Activated naive CD8-positive, alpha-beta T cell (primary cell): ENCODE measurements at regions not wholly inside any gene's neighbourhood (a gene's known extent, or its start where the extent isn't known, plus 50 kb on each side); places are given as distances from the start of the nearest gene placed in this dataset.

Experiments used
- H3K27ac Mint-ChIP-seq: one replicate; pipeline ENCODE4 v1.8.0; 2021; ENCODE audit warnings: mixed read lengths
- H3K27me3 Mint-ChIP-seq: one replicate; pipeline ENCODE4 v1.8.0; 2021; ENCODE audit warnings: mixed read lengths
- H3K36me3 Mint-ChIP-seq: one replicate; pipeline ENCODE4 v1.8.0; 2021; ENCODE audit warnings: mixed read lengths
- H3K4me1 Mint-ChIP-seq: one replicate; pipeline ENCODE4 v1.8.0; 2021; ENCODE audit warnings: low read depth, mixed read lengths
- H3K4me3 Mint-ChIP-seq: one replicate; pipeline ENCODE4 v1.8.0; 2021; ENCODE audit warnings: mild to moderate bottlenecking, mixed read lengths
- H3K9me3 Mint-ChIP-seq: one replicate; pipeline ENCODE4 v1.8.0; 2021; ENCODE audit warnings: low read depth, mixed read lengths

DNA sequence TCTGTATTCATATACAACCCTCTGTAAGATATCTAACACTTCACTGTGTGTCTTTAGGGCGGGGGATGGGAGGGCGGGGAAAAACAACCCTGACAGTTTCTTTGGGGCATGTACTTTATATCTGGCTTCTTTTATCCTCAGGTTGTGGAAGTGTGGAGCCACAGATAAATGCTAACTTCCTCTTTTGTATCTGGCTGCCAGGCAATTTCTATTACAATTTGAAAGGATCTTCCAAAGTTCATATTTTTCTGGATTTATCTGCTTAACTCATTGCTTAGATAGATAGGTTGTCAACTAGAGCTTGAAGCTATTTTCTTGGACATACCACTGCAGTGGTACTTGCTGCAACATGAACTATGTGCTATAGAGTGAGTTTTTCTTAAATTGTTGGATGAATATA is 393.0 kb downstream of the LMO7 start:
- Mint-ChIP-seq H3K27me3 (peaks cover 9% of the 10 kb centered on the region), H3K27ac (no peak overlapping the region), H3K9me3 (no peaks in the 10 kb centered on the region), H3K4me3 (no peak overlapping the region), H3K36me3 (no peaks in the 10 kb centered on the region), H3K4me1 (no peaks in the 10 kb centered on the region)

DNA sequence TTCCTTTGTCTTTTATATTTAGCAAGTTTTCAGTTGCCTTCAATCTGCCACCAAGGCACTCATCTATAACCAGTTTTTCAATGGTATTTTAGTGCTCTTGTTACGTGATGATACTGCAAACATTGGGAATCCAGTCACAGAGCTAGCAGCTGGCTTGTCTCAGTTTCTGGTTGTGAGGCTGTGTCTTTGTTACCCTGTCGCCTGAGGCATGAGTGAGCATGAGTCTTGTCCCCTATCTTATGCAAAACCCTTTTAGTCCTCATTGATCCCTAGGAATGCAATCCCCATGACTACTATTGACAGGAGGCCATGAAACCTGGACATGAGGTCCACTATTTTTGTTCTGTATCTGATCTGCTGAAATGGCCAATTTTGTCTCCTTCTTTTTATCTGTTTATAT is 391.0 kb downstream of the LMO7 start:
- H3K4me3 Mint-ChIP-seq, result no peak overlapping the region
- no peaks in the 10 kb centered on the region for H3K4me1 Mint-ChIP-seq
- H3K27ac Mint-ChIP-seq, result no peak overlapping the region
- H3K36me3 Mint-ChIP-seq, result no peaks in the 10 kb centered on the region
- H3K9me3 Mint-ChIP-seq, result no peaks in the 10 kb centered on the region
- H3K27me3 Mint-ChIP-seq, result peaks cover 10% of the 10 kb centered on the region

DNA sequence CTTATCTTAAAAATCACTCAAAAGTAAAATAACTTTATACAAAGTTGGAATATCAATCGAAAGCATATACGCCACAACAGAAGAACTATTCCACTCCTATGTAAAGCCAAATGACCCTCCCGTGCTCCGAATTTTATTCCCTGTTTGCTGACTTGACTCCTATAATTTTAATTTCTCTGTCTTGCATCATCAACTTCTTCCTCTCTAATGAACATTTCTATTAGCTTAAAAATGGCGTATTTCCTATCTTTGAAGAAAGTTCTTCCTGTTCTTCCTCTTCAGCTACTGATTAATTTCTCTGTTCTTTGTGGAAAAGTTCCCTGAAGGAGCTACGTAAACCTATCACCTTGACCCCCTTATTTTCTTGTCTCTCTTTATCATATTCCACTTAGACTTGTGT is 389.3 kb downstream of the LMO7 start:
- Mint-ChIP-seq H3K4me1 (no peaks in the 10 kb centered on the region), H3K4me3 (no peak overlapping the region), H3K27ac (no peak overlapping the region), H3K27me3 (peaks cover 7% of the 10 kb centered on the region), H3K36me3 (no peaks in the 10 kb centered on the region), H3K9me3 (no peaks in the 10 kb centered on the region)

DNA sequence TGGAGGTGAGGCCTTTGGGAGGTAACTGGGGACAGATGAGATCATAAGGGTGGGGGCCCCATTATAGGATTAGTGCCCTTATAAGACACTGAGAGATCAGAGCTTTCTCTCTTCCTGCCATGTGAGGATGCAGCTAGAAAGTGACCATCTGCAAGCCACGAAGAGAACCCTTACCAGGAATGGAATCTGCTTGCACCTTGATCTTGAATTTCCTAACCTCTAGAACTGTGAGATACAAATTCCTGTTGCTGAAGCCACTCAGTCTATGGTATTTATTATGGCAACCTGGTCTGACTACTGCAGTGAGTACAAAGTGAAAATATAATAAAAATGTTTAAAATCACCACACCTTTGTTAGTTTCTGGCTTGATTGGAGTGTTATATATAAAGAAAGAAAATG is 388.0 kb downstream of the LMO7 start:
- Mint-ChIP-seq H3K9me3 (no peaks in the 10 kb centered on the region), H3K36me3 (no peaks in the 10 kb centered on the region), H3K4me1 (no peaks in the 10 kb centered on the region), H3K27ac (no peak overlapping the region), H3K4me3 (no peak overlapping the region), H3K27me3 (peaks cover 7% of the 10 kb centered on the region)

DNA sequence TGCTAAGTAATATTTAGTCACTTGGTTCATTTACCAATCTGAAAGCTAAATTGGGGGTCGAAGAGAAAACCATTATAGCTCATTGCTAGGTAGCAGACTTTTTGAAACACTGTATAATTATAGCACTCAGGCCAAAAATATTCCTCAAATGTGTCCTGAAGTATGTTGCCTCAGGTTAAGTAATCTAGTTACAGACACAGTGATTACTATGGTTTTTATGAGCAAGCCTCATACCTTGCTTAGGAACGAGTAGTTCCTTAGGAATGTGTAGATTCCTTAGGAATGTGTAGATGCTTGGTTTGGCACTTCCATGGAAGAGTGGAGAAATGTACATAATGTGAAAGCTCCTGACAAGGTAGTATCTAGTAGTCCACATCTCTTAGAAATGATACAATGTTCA is 387.5 kb downstream of the LMO7 start:
- H3K36me3 Mint-ChIP-seq, result no peaks in the 10 kb centered on the region
- H3K27ac Mint-ChIP-seq, result no peak overlapping the region
- H3K4me1 Mint-ChIP-seq, result no peaks in the 10 kb centered on the region
- H3K9me3 Mint-ChIP-seq, result no peaks in the 10 kb centered on the region
- peaks cover 7% of the 10 kb centered on the region for H3K27me3 Mint-ChIP-seq
- H3K4me3 Mint-ChIP-seq, result no peak overlapping the region

DNA sequence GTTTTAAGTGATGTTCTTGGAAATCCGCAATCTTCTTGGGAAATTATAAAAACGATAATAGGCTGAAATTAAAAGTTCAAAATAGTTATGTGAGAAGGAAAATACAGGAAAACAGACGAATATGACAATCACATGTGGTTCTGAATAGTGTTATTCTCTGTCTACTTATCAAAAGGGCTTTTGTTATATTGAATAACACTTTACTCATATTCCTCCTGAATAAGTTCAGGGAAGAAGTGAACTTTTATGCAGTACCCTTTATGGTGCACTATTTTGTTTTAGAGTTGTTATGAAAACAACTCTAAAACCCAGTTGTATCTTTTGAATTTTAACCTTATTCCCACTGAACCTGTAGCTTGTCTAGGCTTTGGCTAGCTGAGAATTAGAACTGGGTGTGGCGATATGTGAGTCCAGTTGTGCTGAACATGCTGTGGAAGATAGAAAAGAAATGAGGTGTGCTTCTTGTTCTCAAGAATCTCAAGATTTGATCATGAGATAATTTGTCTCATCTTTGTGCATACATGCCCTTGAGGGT is 384.4 kb downstream of the LMO7 start:
- H3K4me1 Mint-ChIP-seq, result no peaks in the 10 kb centered on the region
- H3K9me3 Mint-ChIP-seq, result no peaks in the 10 kb centered on the region
- H3K4me3 Mint-ChIP-seq, result no peak overlapping the region
- no peak overlapping the region for H3K27ac Mint-ChIP-seq
- peaks cover 4% of the 10 kb centered on the region for H3K27me3 Mint-ChIP-seq
- H3K36me3 Mint-ChIP-seq, result no peaks in the 10 kb centered on the region

DNA sequence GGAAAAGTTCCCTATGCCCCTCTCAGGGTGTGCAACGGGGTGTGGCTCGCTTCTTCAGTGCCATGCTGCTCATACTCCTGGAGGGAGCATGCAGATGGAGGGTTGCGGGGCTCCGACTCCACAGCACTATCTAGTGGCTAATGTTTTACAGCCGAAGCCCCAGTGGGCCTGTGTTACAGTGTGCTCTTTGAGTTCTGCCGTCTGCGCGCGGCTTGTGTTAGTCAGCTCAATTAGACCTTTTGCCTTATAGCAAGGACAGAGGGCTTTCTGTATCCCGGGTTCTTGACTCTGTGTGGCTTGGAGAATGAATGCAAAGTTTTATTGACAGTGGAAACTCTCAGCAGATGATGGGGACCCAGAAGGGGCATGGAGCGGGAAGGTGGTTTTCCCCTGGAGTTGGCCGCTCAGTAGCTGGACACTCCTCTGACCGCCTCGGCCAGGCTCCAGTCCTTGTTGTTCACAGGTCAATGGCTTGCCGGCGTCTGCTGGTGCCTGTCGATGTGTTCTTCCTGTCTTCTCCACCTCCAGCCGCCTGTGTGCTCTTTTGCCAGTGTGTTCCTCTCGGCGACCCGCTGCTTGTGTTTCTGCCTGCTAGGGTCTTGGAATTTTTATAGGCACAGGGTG is 383.4 kb downstream of the LMO7 start:
- Mint-ChIP-seq H3K27me3 (peaks cover 3% of the 10 kb centered on the region), H3K4me3 (no peak overlapping the region), H3K27ac (no peak overlapping the region), H3K9me3 (no peaks in the 10 kb centered on the region), H3K36me3 (no peaks in the 10 kb centered on the region), H3K4me1 (no peaks in the 10 kb centered on the region)

DNA sequence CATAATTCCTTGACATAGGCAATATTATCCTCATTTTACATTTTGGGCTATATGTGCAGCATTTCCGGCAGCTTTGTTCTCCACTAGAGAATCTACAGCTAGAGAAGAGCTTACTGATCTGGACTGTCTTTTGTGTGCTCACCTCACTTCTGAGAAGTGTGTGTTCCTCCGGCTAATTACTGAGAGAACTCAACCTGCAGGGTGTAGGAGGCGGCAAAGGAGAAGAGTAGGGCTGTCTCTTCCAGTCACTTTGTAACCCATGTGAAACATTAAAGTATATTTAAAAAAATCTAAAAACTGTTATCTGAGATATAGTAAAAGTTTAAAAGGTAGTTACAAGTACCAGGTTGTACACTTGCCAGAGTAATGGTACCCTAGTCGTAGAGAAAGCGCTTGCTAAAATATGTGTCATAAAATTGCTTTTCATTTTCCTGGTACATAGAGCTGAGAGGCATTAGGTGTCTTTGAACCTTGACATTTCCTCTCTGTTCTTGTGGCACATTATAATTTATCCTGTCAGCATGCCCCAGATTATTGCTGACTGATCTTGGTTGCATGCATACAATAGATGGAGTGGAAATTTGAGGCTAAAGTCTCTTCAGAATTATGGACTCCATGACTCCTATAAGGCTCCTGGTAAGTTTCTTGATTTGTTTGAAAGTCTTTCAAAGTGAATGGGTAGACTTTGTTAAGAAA is 381.9 kb downstream of the LMO7 start:
- Mint-ChIP-seq H3K36me3 (no peaks in the 10 kb centered on the region), H3K4me1 (no peaks in the 10 kb centered on the region), H3K9me3 (no peaks in the 10 kb centered on the region), H3K4me3 (no peak overlapping the region), H3K27ac (no peak overlapping the region), H3K27me3 (no peaks in the 10 kb centered on the region)

DNA sequence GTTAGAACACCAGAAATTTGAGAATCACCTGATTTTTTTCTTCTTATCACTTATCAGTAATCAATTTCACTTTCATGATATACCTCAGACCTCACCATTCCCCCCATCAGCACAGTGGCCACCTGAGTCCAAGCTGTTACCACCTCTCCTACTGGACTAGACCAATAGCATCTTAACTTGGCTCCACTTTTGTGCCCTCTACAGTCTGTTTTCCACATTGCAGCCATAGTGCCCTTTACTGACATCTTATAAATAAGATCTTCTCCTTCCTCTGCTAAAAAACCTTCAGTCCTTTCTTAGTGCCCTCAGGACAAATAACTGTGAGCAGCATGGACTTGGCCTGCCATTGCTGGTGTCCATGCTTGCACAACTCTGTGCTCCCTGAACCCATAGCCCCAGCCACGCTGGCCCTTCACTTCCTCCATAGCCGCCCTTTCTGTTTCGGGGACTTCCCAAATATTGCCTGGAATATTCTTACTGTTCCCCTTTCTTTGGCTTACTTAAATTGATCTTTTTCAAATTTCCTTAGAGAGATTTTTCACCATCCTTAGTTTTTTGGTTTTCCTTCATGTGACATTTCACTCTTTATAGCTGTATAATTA is 380.8 kb downstream of the LMO7 start:
- Mint-ChIP-seq H3K36me3 (no peaks in the 10 kb centered on the region), H3K27me3 (no peaks in the 10 kb centered on the region), H3K4me1 (no peaks in the 10 kb centered on the region), H3K4me3 (no peak overlapping the region), H3K27ac (no peak overlapping the region), H3K9me3 (no peaks in the 10 kb centered on the region)

DNA sequence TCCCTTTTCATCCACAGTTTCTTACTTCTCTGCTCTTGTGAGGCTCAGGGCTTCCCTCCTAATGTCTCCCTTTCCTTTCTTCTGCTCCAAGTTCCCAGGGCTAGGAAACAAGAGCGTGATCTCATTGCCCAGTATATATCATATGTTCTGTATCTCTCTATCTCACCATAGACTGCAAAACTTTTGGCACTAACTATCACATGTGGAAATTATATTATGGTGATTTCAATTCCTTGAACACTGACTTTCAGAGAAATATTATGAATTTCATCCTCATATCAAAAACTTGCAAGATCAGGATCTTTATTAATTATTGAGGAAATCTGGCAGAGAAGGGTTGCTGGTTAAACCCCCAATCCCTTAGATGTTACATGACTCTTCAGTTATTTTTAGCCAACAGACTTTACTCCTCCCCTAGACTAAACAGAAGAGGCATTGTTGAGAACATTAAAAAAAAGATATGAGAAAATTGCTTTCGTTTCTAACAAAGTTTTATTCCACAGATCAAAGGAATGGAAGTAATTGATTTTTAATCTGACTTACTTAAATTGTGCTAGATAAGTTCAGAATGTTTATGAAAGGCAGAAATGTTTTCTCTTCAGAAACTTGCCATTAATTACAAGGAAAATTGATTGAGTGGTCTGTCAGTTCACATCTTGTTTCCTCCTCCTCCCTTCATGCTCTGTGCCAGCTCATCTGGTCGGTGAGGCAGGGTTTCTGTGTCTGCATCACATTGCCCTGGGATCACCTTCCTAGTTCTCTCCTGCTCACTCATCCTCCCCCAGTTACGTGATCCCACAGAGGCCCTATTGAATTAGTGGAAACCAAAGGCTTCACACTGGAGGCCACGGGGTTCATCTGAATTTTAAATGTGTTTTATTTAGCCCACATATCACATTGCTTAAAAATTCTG is 378.5 kb downstream of the LMO7 start:
- H3K27ac Mint-ChIP-seq, result no peak overlapping the region
- no peak overlapping the region for H3K4me3 Mint-ChIP-seq
- no peaks in the 10 kb centered on the region for H3K4me1 Mint-ChIP-seq
- H3K27me3 Mint-ChIP-seq, result no peaks in the 10 kb centered on the region
- H3K9me3 Mint-ChIP-seq, result no peaks in the 10 kb centered on the region
- no peaks in the 10 kb centered on the region for H3K36me3 Mint-ChIP-seq

DNA sequence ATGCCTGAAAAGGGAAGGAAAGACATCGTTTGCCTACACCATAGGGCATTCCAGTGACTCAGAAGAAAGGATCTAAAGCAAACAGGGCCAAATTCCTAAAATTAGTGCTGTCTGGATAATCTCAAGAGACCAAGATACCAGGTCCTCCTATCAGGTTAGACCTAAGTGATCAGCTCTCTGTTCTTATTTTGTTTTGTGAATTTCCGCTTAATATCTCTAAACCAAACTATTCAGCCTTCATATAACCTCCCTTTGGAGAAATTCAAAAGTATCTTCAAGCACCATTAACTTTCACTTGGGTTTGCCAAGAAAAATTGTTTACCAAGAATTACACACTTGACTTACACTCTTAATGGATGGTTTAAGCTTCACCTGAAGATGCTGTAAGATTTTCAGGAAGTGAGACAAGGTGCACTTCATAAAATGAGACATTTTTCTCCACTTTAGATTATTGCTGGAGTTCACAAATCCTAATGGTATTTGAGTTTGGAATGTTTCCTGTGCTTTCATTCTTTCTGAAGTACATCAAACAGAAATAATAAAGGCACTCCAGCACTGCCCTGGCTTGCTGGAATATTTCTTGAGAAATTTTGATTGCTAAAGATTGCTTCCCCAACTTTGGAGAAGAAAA is 376.1 kb downstream of the LMO7 start:
- no peak overlapping the region for H3K27ac Mint-ChIP-seq
- H3K36me3 Mint-ChIP-seq, result no peaks in the 10 kb centered on the region
- H3K4me1 Mint-ChIP-seq, result no peaks in the 10 kb centered on the region
- H3K9me3 Mint-ChIP-seq, result no peaks in the 10 kb centered on the region
- no peak overlapping the region for H3K4me3 Mint-ChIP-seq
- no peaks in the 10 kb centered on the region for H3K27me3 Mint-ChIP-seq

DNA sequence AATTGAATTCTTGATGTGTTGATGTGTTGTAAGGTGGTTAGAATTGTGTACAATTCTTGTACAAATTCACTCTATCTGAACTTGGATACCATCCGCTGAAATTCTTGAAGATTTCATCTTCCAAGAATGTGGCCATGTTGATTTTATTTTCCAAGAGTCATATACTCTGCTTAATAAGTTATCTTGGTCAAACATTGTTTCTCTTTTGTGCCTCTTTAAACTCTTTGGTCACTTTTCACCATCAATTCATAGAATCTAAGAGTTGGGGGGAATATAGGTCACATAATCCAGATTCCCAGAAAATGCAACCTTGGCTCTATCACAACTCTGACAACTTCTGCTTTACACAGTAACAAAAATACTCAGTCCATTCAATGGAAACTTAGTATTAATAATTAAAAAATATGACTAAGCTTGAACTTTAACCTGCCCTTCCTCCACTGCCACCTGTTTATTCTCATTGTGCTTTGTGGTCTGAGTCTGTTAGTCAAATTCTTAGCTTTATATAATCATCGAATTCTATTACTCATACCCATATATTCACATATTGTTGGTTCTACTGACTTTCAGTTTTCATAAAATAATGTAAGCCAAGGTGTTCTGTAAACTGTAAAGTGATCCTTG is 373.2 kb downstream of the LMO7 start:
- no peak overlapping the region for H3K4me3 Mint-ChIP-seq
- H3K27ac Mint-ChIP-seq, result no peak overlapping the region
- no peaks in the 10 kb centered on the region for H3K9me3 Mint-ChIP-seq
- no peaks in the 10 kb centered on the region for H3K4me1 Mint-ChIP-seq
- no peaks in the 10 kb centered on the region for H3K27me3 Mint-ChIP-seq
- H3K36me3 Mint-ChIP-seq, result no peaks in the 10 kb centered on the region

DNA sequence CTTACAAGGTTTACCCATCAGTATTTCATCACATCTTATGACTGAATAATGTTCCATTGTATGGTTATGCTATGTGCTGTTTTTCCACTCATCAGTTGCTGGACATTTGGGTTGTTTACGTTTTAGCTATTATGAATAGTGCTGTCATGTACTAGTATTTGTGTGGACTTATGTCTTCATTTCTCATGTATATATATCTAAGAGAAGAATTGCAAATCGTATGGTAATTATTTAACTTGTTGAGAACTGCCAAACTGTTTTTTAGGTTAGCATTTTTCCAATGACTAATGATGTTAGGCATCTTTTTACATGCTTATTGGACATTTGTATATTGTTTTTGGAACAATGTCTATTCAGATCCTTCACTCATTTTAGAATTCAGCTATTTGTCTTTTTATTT is 368.3 kb downstream of the LMO7 start:
- H3K27ac Mint-ChIP-seq, result no peak overlapping the region
- H3K4me1 Mint-ChIP-seq, result no peaks in the 10 kb centered on the region
- no peaks in the 10 kb centered on the region for H3K36me3 Mint-ChIP-seq
- H3K9me3 Mint-ChIP-seq, result no peaks in the 10 kb centered on the region
- H3K27me3 Mint-ChIP-seq, result no peaks in the 10 kb centered on the region
- H3K4me3 Mint-ChIP-seq, result no peak overlapping the region

DNA sequence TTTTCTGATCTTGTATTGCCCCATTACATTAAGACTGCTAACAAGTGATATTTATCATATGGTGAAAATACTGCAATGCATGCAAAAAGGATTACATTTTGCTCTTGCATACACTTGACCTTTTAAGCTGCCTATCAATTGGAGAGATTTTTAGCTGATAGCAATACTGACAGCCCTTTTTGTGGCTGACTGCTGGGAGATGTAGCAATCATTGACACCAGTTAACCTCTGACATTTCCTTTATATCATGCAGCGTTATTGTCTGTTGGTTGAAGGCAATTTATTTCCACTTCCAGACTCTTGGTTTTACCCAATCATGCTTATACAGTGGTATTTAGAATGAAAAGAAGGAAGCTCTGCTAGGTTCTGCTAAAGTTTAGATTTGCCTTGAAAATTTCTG is 364.0 kb downstream of the LMO7 start:
- H3K27ac Mint-ChIP-seq, result no peak overlapping the region
- H3K36me3 Mint-ChIP-seq, result no peaks in the 10 kb centered on the region
- no peak overlapping the region for H3K4me3 Mint-ChIP-seq
- no peaks in the 10 kb centered on the region for H3K4me1 Mint-ChIP-seq
- H3K9me3 Mint-ChIP-seq, result no peaks in the 10 kb centered on the region
- H3K27me3 Mint-ChIP-seq, result no peaks in the 10 kb centered on the region
